SU-DHL-6 (cell line): ENCODE measurements at regions not wholly inside any gene's neighbourhood (a gene's known extent, or its start where the extent isn't known, plus 50 kb on each side); places are given as distances from the start of the nearest gene placed in this dataset.

Source experiments
- EZH2phosphoT487 ChIP-seq: fragments of 200-600 bp; sonication (generic), shearing (Covaris generic); conservative IDR thresholded peaks from 2 replicates; pipeline ENCODE4 v1.6.1; 2018; ENCODE audit warnings: mild to moderate bottlenecking, antibody characterized with exemption, low read length, moderate library complexity, mixed read lengths
- TF ChIP-seq, protein P1 (sequence below): fragments of 200-600 bp; sonication (generic); IDR thresholded peaks from one replicate; pipeline ENCODE4 v1.5.1; 2017; ENCODE audit warnings: antibody characterized with exemption, mild to moderate bottlenecking, low read length, moderate library complexity; ENCODE audit not compliant: insufficient read depth, poor library complexity, severe bottlenecking

DNA sequence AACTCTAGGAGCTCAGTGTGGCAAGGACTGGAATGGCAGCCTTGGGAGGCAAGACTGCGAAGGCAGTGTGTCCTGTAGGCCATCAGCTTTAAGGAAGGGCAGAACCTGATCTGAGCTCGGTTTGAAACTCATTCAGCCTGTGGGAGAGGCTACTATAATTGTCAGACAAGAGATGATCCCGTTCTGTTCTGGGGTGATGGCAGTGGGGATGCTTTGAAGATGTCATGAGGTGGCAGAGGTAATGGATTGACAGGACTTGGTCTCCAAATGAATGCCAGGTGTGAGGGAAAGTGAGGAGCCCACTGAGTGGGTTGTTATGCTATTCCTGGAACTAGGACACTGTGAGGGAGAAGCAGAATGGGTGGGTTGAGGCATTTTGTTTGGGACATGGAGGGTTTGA lies 144.9 kb downstream of the PJA1 start:
- TF ChIP-seq, protein P1, sequence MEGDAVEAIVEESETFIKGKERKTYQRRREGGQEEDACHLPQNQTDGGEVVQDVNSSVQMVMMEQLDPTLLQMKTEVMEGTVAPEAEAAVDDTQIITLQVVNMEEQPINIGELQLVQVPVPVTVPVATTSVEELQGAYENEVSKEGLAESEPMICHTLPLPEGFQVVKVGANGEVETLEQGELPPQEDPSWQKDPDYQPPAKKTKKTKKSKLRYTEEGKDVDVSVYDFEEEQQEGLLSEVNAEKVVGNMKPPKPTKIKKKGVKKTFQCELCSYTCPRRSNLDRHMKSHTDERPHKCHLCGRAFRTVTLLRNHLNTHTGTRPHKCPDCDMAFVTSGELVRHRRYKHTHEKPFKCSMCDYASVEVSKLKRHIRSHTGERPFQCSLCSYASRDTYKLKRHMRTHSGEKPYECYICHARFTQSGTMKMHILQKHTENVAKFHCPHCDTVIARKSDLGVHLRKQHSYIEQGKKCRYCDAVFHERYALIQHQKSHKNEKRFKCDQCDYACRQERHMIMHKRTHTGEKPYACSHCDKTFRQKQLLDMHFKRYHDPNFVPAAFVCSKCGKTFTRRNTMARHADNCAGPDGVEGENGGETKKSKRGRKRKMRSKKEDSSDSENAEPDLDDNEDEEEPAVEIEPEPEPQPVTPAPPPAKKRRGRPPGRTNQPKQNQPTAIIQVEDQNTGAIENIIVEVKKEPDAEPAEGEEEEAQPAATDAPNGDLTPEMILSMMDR, result no peak
- TF ChIP-seq EZH2phosphoT487, result no peak
